Sigmoid colon (tissue), 6 donors: ENCODE measurements at regions not wholly inside any gene's neighbourhood (a gene's known extent, or its start where the extent isn't known, plus 50 kb on each side); places are given as distances from the start of the nearest gene placed in this dataset.

Experiments
- DNase-seq: peaks from one replicate; pipeline ENCODE4 v3.0.0-alpha.2; 2019
- H3K27ac ChIP-seq, 4 donors: fragments of 200-600 bp; sonication (generic); one replicate each; pipeline ENCODE4 v1.5.1; 2016 to 2019; ENCODE audit warnings: mild to moderate bottlenecking in 1 of 4
- H3K27me3 ChIP-seq, 3 donors: fragments of 200-600 bp; sonication (generic); one replicate each; pipeline ENCODE4 v1.5.1; 2019; ENCODE audit warnings: mild to moderate bottlenecking in 1 of 3
- H3K36me3 ChIP-seq, 4 donors: fragments of 200-600 bp; sonication (generic); one replicate each; pipeline ENCODE4 v1.5.1; 2016 to 2019
- H3K4me1 ChIP-seq, 4 donors: fragments of 200-600 bp; sonication (generic); one replicate each; pipeline ENCODE4 v1.5.1; 2017 to 2019
- H3K4me3 ChIP-seq, 4 donors: fragments of 200-600 bp; sonication (generic); one replicate each; pipeline ENCODE4 v1.5.1; 2017 to 2019; ENCODE audit warnings: mild to moderate bottlenecking in 2 of 4, moderate library complexity in 1 of 4
- H3K9me3 ChIP-seq, 4 donors: fragments of 200-600 bp in 3 of 4; sonication (generic) in 3 of 4; one replicate each; pipeline versions ENCODE4 v1.5.1 to v1.6.1; 2013 to 2019
- EP300 ChIP-seq, 4 donors: sonication (generic); formaldehyde crosslinking; IDR thresholded peaks; one replicate each; pipeline ENCODE4 v1.6.1; 2017; ENCODE audit warnings: antibody characterized with exemption in 4 of 4
- POLR2A ChIP-seq, 2 donors: fragments of 450-650 bp; IDR thresholded peaks; one replicate each; pipeline ENCODE4 v1.6.1; 2016; ENCODE audit warnings: antibody characterized with exemption in 2 of 2, mild to moderate bottlenecking in 2 of 2, moderate library complexity in 2 of 2
- POLR2AphosphoS5 ChIP-seq, 4 donors: sonication (generic); formaldehyde crosslinking; IDR thresholded peaks; one replicate each; pipeline ENCODE4 v1.6.1; 2017; ENCODE audit warnings: antibody characterized with exemption in 4 of 4
- WGBS, 2 donors: extraction: QIAGEN DNeasy Blood & Tissue Kit; methylation state at CpG; one replicate each; pipeline ENCODE4 v1.1.7; 2013; 5-methylcytosine and 5-hydroxymethylcytosine counted together
- intact Hi-C: fragments of 100-400 bp; cut with DNase I; formaldehyde crosslinking; loops from one replicate; pipeline ENCODE4 v1.15.1; 2023
- TF ChIP-seq, protein P1 (sequence below), 4 experiments: fragments of 450-650 bp in 3 of 4; fragments of 200-600 bp in 1 of 4; IDR thresholded peaks; one replicate each; pipeline ENCODE4 v1.5.1; 2016 to 2019; ENCODE audit warnings: antibody characterized with exemption in 4 of 4, mild to moderate bottlenecking in 3 of 4, moderate library complexity in 2 of 4
- donor health status: healthy with polysubstance abuse.
- donor health status: healthy.

- 83 to 89% methylated on average over 1 of the region's 1 CpG for WGBS, 2 donors
- intact Hi-C loops = no loop called here
- Histone ChIP-seq H3K27ac (no peak overlapping the region), H3K9me3 (no peaks in the 10 kb centered on the region), H3K4me1 (peaks cover 0 to 18% (median 0%) of the 10 kb centered on the region in 4 donors), H3K27me3 (no peaks in the 10 kb centered on the region), H3K36me3 (no peaks in the 10 kb centered on the region), H3K4me3 (no peak overlapping the region)
- no peak for DNase-seq
- TF ChIP-seq POLR2A (IDR thresholded peaks at IDR 0.05) = no peak
- TF ChIP-seq POLR2AphosphoS5 (IDR thresholded peaks at IDR 0.05) = no peak
- TF ChIP-seq, protein P1, sequence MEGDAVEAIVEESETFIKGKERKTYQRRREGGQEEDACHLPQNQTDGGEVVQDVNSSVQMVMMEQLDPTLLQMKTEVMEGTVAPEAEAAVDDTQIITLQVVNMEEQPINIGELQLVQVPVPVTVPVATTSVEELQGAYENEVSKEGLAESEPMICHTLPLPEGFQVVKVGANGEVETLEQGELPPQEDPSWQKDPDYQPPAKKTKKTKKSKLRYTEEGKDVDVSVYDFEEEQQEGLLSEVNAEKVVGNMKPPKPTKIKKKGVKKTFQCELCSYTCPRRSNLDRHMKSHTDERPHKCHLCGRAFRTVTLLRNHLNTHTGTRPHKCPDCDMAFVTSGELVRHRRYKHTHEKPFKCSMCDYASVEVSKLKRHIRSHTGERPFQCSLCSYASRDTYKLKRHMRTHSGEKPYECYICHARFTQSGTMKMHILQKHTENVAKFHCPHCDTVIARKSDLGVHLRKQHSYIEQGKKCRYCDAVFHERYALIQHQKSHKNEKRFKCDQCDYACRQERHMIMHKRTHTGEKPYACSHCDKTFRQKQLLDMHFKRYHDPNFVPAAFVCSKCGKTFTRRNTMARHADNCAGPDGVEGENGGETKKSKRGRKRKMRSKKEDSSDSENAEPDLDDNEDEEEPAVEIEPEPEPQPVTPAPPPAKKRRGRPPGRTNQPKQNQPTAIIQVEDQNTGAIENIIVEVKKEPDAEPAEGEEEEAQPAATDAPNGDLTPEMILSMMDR (IDR thresholded peaks at IDR 0.05) = no peak
- TF ChIP-seq EP300 (IDR thresholded peaks at IDR 0.05) = no peak
Measured at GRCh38 chr2:153134725-153135124, 343.8 kb downstream of the RPRM start.

- Histone ChIP-seq H3K27me3 (no peaks in the 10 kb centered on the region), H3K27ac (no peak overlapping the region), H3K4me3 (no peak overlapping the region), H3K4me1 (peaks cover 0 to 18% (median 0%) of the 10 kb centered on the region in 4 donors), H3K9me3 (no peaks in the 10 kb centered on the region), H3K36me3 (no peaks in the 10 kb centered on the region)
- intact Hi-C loops = no loop called here
- no peak for DNase-seq
- TF ChIP-seq, protein P1 (IDR thresholded peaks at IDR 0.05) = no peak
- TF ChIP-seq POLR2AphosphoS5 (IDR thresholded peaks at IDR 0.05) = no peak
- no peak for TF ChIP-seq POLR2A (IDR thresholded peaks at IDR 0.05)
- TF ChIP-seq EP300 (IDR thresholded peaks at IDR 0.05) = no peak
- WGBS, 2 donors = 89 to 93% methylated on average over 4 of the region's 4 CpGs
Measured at GRCh38 chr2:153133716-153134115, 344.8 kb downstream of the RPRM start.

DNA sequence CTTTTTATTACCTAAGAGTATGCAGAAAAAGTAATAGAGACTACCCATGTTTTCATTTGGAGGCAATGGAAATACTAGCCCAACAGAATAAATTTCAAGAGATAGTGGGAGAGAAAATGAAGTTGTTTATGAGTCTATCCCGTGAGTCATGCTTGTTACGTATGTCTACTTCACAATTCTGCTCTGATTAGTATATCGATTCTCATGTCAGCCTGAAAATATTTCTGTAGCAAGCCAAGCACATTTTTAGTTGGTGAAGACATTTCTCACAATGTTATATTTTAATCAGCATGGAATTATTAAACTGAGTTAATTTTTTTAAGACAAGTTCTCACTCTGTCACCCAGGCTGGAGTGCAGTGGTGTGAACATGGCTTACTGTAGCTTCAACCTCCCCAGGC is 346.1 kb downstream of the RPRM start:
- Histone ChIP-seq H3K9me3 (no peaks in the 10 kb centered on the region), H3K36me3 (no peaks in the 10 kb centered on the region), H3K27ac (no peak overlapping the region), H3K4me3 (no peak overlapping the region), H3K4me1 (peaks cover 0 to 18% (median 0%) of the 10 kb centered on the region in 4 donors), H3K27me3 (no peaks in the 10 kb centered on the region)
- intact Hi-C loops = loop anchor here (1.0 kb wide), 1 partner anchor 22 kb away; no protein-coding TSS in a partner anchor
- no peak for DNase-seq
- TF ChIP-seq EP300 (IDR thresholded peaks at IDR 0.05) (no peak), POLR2A (IDR thresholded peaks at IDR 0.05) (no peak), POLR2AphosphoS5 (IDR thresholded peaks at IDR 0.05) (no peak)
- TF ChIP-seq, protein P1 (IDR thresholded peaks at IDR 0.05) = no peak
- WGBS, 2 donors = 48 to 83% methylated on average over 3 of the region's 3 CpGs

GRCh38 chr2:153115141-153115540 is 363.4 kb downstream of the RPRM start:
- intact Hi-C loops = no loop called here
- Histone ChIP-seq H3K36me3 (no peaks in the 10 kb centered on the region), H3K9me3 (no peaks in the 10 kb centered on the region), H3K27ac (no peak overlapping the region), H3K4me1 (peaks cover 0 to 19% (median 13%) of the 10 kb centered on the region in 4 donors), H3K4me3 (no peak overlapping the region), H3K27me3 (no peaks in the 10 kb centered on the region)
- TF ChIP-seq, protein P1 (IDR thresholded peaks at IDR 0.05) = no peak
- no peak for TF ChIP-seq POLR2AphosphoS5 (IDR thresholded peaks at IDR 0.05)
- TF ChIP-seq EP300 (IDR thresholded peaks at IDR 0.05) = no peak
- no peak for TF ChIP-seq POLR2A (IDR thresholded peaks at IDR 0.05)
- DNase-seq = no peak
- WGBS, 2 donors = 23 to 77% methylated on average over 1 of the region's 1 CpG

DNA sequence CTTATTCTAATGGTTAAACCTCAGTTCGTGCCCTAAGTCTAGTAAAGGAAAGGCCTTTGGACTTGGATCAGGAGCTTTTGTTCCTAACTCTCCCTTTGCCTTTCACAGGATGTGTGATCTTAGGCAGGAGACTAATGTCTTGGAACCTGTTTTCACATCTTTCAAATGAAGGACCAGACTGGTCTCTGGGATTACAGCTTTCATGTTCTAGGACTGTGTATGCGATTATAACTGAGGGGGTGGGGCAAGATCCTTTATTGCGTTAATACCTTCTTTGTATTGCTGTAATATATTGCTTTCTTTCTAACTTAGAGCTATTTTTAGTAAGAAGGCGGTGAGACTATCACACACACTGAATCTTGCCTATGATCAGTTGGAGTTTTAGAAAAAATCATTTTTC is 368.1 kb downstream of the RPRM start:
- intact Hi-C loops = loop anchor here (1.0 to 5.0 kb wide), 3 partner anchors 22 to 47 kb away; no protein-coding TSS in a partner anchor
- TF ChIP-seq, protein P1 (IDR thresholded peaks at IDR 0.05) = no peak
- TF ChIP-seq POLR2A (IDR thresholded peaks at IDR 0.05) (no peak), POLR2AphosphoS5 (IDR thresholded peaks at IDR 0.05) (peak; percentile 48 to 62 (median 50)), EP300 (IDR thresholded peaks at IDR 0.05) (no peak)
- H3K36me3 ChIP-seq = no peaks in the 10 kb centered on the region
- peaks cover 0 to 47% (median 36%) of the 10 kb centered on the region in 4 donors for H3K4me1 ChIP-seq
- no peak for DNase-seq
- no peaks in the 10 kb centered on the region for H3K27me3 ChIP-seq
- H3K9me3 ChIP-seq = no peaks in the 10 kb centered on the region
- H3K4me3 ChIP-seq = no peak overlapping the region
- WGBS, 2 donors = 32 to 66% methylated on average over 4 of the region's 4 CpGs
- H3K27ac ChIP-seq = peak overlapping the region in 3 of 4 donors; percentile 35 to 63 (median 36)
